ENCODE measurements at regions not wholly inside any gene's neighbourhood (a gene's known extent, or its start where the extent isn't known, plus 50 kb on each side); places are given as distances from the start of the nearest gene placed in this dataset.

DNA sequence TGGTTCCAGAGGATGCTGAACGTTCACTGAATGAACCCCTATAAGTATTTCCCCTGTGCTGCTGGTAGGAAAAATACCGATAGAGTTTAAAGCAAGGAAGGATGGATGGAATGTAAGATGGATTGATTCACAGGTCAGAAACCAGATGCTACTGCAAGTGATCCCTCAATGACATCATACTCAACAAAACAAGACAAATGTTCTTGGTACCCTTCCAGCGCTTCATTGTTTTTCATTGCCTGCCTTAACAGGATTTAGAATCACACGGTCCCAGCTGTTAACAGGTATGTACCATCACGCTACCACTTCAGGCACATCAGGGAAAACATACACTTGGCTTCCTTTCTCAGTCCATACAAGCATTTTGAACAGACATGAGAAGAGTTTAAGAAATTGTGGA, 118.1 kb upstream of the TLR3 start:
- Histone ChIP-seq H3K36me3 (no peaks in the 10 kb centered on the region), H3K27ac (no peak overlapping the region), H3K27me3 (no peaks in the 10 kb centered on the region), H3K9me3 (no peaks in the 10 kb centered on the region), H3K4me3 (no peak overlapping the region), H3K4me1 (no peaks in the 10 kb centered on the region)
- WGBS, 5 donors, result 71 to 84% (median 80%) methylated on average over 5 of the region's 5 CpGs
- TF ChIP-seq EP300 (IDR thresholded peaks at IDR 0.05) (no peak), POLR2AphosphoS5 (IDR thresholded peaks at IDR 0.05) (no peak), POLR2A (IDR thresholded peaks at IDR 0.05) (no peak)
- TF ChIP-seq, protein P1, sequence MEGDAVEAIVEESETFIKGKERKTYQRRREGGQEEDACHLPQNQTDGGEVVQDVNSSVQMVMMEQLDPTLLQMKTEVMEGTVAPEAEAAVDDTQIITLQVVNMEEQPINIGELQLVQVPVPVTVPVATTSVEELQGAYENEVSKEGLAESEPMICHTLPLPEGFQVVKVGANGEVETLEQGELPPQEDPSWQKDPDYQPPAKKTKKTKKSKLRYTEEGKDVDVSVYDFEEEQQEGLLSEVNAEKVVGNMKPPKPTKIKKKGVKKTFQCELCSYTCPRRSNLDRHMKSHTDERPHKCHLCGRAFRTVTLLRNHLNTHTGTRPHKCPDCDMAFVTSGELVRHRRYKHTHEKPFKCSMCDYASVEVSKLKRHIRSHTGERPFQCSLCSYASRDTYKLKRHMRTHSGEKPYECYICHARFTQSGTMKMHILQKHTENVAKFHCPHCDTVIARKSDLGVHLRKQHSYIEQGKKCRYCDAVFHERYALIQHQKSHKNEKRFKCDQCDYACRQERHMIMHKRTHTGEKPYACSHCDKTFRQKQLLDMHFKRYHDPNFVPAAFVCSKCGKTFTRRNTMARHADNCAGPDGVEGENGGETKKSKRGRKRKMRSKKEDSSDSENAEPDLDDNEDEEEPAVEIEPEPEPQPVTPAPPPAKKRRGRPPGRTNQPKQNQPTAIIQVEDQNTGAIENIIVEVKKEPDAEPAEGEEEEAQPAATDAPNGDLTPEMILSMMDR (IDR thresholded peaks at IDR 0.05), result no peak
- intact Hi-C loops (cut with DNase I; ENCODE audit: low total_unique reads), result no loop called here
- no peak for DNase-seq

DNA sequence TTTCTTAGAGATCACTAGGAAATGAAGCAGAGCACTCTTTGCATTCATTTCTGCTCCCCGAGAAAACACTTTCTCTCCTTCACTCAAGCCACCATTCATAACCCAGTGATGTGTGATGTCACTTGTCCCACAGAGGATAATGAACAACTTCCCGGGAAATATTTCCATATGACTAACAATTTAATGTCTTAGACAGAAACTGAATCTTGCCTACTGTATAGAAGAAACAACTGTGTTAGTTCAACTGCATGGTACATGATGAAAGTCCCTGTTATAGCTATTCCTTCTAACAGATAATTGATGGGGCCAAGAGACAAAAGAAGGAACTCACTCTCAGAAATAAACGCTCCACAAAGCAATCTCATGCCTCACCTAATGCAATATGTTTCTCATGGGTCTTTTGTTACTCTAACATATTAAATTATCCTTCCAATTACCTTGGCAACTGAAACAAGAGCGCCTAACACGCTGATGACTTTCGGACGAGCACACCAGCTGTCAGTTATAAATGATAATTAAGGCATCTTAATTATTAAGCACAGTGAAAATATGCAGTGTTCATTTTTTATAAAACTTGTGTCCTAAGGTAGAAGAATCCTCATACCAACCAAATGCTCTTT, 113.7 kb upstream of the TLR3 start:
- Histone ChIP-seq H3K36me3 (no peaks in the 10 kb centered on the region), H3K4me1 (no peaks in the 10 kb centered on the region), H3K9me3 (no peaks in the 10 kb centered on the region), H3K4me3 (no peak overlapping the region), H3K27me3 (no peaks in the 10 kb centered on the region), H3K27ac (no peak overlapping the region)
- no peak for DNase-seq
- TF ChIP-seq EP300 (IDR thresholded peaks at IDR 0.05), result no peak
- TF ChIP-seq POLR2A (IDR thresholded peaks at IDR 0.05), result no peak
- TF ChIP-seq POLR2AphosphoS5 (IDR thresholded peaks at IDR 0.05), result no peak
- TF ChIP-seq, protein P1 (IDR thresholded peaks at IDR 0.05), result no peak
- intact Hi-C loops (cut with DNase I; ENCODE audit: low total_unique reads), result no loop called here
- WGBS, 5 donors, result 85 to 92% (median 90%) methylated on average over 7 of the region's 7 CpGs

DNA sequence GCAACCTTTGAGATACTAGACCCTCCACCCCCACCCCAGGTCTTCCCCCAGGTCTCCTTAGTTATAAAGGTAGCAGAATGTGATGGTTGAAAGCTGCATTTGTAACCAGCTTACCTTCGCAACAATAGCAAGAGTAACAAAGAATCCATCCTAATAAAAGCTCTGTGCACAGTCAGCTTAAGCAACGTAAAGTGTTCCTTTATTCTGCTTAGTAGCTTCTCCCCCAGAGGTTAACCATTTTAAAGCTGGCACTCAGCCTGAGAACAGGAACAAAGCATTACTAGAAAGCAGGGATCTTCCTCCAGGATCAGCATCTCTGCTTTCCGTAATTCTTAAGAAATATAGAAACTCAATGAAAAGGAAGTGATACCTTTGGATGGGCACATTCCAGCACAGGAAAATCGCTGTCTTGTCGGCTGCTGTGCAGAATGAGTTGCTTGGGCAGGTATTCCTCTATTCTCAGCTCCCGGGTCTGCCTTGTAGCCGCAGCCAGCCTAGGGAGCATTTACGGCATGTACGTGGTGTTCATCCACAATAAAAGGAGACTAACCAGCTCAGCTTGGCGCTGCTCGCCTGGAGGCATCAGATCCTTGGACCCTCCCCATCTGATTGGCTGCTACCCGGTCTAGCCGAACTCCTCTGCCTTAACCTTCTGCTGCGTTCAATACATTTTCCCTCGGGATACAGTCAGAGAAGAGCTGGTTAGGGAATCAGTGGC, 113.0 kb upstream of the TLR3 start:
- no peak overlapping the region for H3K27ac ChIP-seq
- TF ChIP-seq EP300 (IDR thresholded peaks at IDR 0.05), result no peak
- no peak for TF ChIP-seq POLR2AphosphoS5 (IDR thresholded peaks at IDR 0.05)
- no peak overlapping the region for H3K4me3 ChIP-seq
- no peaks in the 10 kb centered on the region for H3K27me3 ChIP-seq
- intact Hi-C loops (cut with DNase I; ENCODE audit: low total_unique reads), result no loop called here
- no peaks in the 10 kb centered on the region for H3K9me3 ChIP-seq
- DNase-seq, result no peak
- no peaks in the 10 kb centered on the region for H3K36me3 ChIP-seq
- no peaks in the 10 kb centered on the region for H3K4me1 ChIP-seq
- 79 to 84% (median 82%) methylated on average over 15 of the region's 15 CpGs for WGBS, 5 donors

DNA sequence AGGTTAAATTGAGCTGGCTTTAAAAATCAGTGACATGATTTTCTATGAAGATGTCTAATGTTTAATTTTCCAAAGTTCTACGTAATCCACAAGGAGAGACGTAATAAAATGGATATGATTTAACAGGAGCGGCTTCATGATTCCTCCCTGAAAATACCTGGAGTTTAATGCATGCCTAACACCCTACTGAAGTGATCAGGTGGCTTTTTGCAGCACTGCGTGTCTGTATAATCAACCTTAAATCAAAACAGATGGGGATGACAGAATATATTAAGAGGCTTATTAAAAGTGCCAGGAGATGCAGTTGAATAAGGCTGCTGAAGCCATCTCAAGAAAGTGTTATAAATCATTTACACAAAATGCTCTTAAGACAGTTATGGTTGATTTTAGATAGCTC, 112.4 kb upstream of the TLR3 start:
- H3K36me3 ChIP-seq, result no peaks in the 10 kb centered on the region
- 79 to 90% (median 87%) methylated on average over 4 of the region's 4 CpGs for WGBS, 5 donors
- TF ChIP-seq EP300 (IDR thresholded peaks at IDR 0.05) (no peak), POLR2AphosphoS5 (IDR thresholded peaks at IDR 0.05) (no peak), POLR2A (IDR thresholded peaks at IDR 0.05) (no peak)
- TF ChIP-seq, protein P1 (IDR thresholded peaks at IDR 0.05), result no peak
- DNase-seq, result no peak
- no peak overlapping the region for H3K27ac ChIP-seq
- H3K9me3 ChIP-seq, result no peaks in the 10 kb centered on the region
- no peak overlapping the region for H3K4me3 ChIP-seq
- H3K27me3 ChIP-seq, result no peaks in the 10 kb centered on the region
- intact Hi-C loops (cut with DNase I; ENCODE audit: low total_unique reads), result no loop called here
- H3K4me1 ChIP-seq, result no peaks in the 10 kb centered on the region
